K562 (cell line): ENCODE measurements at regions not wholly inside any gene's neighbourhood (a gene's known extent, or its start where the extent isn't known, plus 50 kb on each side); places are given as distances from the start of the nearest gene placed in this dataset.

ENCODE experiments used
- ATAC-seq: fragments of 200-7000 bp; cut with Tn5 transposase; 3 replicates; pipeline ENCODE4 v1.9.1; 2020; ENCODE audit warnings: moderate library complexity
- BruUV-seq: library from RNA; stranded (reverse); fragments of 400-500 nt; replicated peaks from 2 replicates; lab custom pipeline; 2021; lab: Mats Ljungman, UMichigan
- CTCF ChIA-PET: fragments of 300-600 bp; formaldehyde crosslinking; extraction: SDS; loops from one replicate; lab custom pipeline; 2021; ENCODE audit warnings: low intra/inter-chr PET ratio; lab: Yijun Ruan, JAX
- POLR2A ChIA-PET: fragments of 300-600, 350-650 bp; sonication (Branson Sonifier 250); formaldehyde crosslinking; extraction: SDS; loops from one replicate; lab custom pipeline; 2021; ENCODE audit warnings: antibody characterized with exemption, inconsistent platforms; lab: Yijun Ruan, JAX
- DNase-seq, 4 experiments: peaks; one replicate each; pipeline versions ENCODE4 v3.0.0 to v3.0.0-alpha.2; 2011 to 2018; ENCODE audit warnings: low spot score in 3 of 4, mixed read lengths in 3 of 4; ENCODE audit errors: extremely low read depth in 1 of 4
- FAIRE-seq: peaks from 2 replicates; lab custom pipeline; 2011; peaks lifted over from hg19 to GRCh38; lab: Jason Lieb, UNC
- H2AFZ ChIP-seq: 2 replicates; pipeline ENCODE4 v1.6.0; 2011; ENCODE audit warnings: low read depth, low read length, control low read depth, inconsistent platforms
- H3K27ac ChIP-seq: fragments of 200-600 bp; 3 replicates; pipeline ENCODE4 v1.8.0; 2011; ENCODE audit warnings: low read depth, mild to moderate bottlenecking, control low read depth, inconsistent platforms, low read length, moderate library complexity, mixed read lengths; ENCODE audit errors: extremely low read depth
- H3K27me3 ChIP-seq, 2 experiments: fragments of 300-600 bp in 1 of 2; 2 replicates in 1 of 2; 3 replicates in 1 of 2; pipeline versions ENCODE4 v1.6.0 to v1.8.0; 2011; ENCODE audit warnings: inconsistent platforms in 2 of 2, low read length in 2 of 2, mild to moderate bottlenecking in 1 of 2, mixed read lengths in 1 of 2, moderate library complexity in 1 of 2; ENCODE audit not compliant: control insufficient read depth in 2 of 2, insufficient read depth in 2 of 2
- H3K36me3 ChIP-seq: fragments of 300-600 bp; 3 replicates; pipeline ENCODE4 v1.8.0; 2011; ENCODE audit warnings: mild to moderate bottlenecking, low read length, inconsistent platforms; ENCODE audit not compliant: control insufficient read depth, insufficient read depth
- H3K4me1 ChIP-seq, 2 experiments: fragments of 200-600 bp in 1 of 2; replicated peaks in 1 of 2; 2 replicates in 1 of 2; 3 replicates in 1 of 2; pipeline versions ENCODE4 v1.5.1 to v1.8.0; 2011; ENCODE audit warnings: inconsistent platforms in 2 of 2, low read length in 2 of 2, mild to moderate bottlenecking in 1 of 2, mixed read lengths in 1 of 2, moderate library complexity in 1 of 2; ENCODE audit not compliant: control insufficient read depth in 2 of 2, insufficient read depth in 2 of 2
- H3K4me2 ChIP-seq: 2 replicates; pipeline ENCODE4 v1.6.1; 2011; ENCODE audit warnings: low read length, control low read depth, inconsistent platforms, mixed read lengths; ENCODE audit not compliant: insufficient read depth
- H3K4me3 ChIP-seq: fragments of 200-600 bp; sonication (generic), shearing (Covaris generic); 2 replicates; pipeline ENCODE4 v1.5.1; 2016; ENCODE audit warnings: control low read depth, inconsistent platforms
- H3K79me2 ChIP-seq: fragments of 200-600 bp; 3 replicates; pipeline ENCODE4 v1.8.0; 2011; ENCODE audit warnings: low read length, inconsistent platforms; ENCODE audit not compliant: control insufficient read depth, insufficient read depth
- H3K9ac ChIP-seq, 2 experiments: 2 replicates each; pipeline versions ENCODE4 v1.6.0 to v1.6.1; 2011; ENCODE audit warnings: low read depth in 2 of 2, low read length in 2 of 2, control low read depth in 1 of 2, inconsistent platforms in 1 of 2, mild to moderate bottlenecking in 1 of 2, mixed read lengths in 1 of 2; ENCODE audit not compliant: insufficient read depth in 1 of 2
- H3K9me1 ChIP-seq: one replicate; pipeline ENCODE4 v1.6.0; 2011; ENCODE audit warnings: inconsistent platforms, mild to moderate bottlenecking, low read length, moderate library complexity; ENCODE audit not compliant: control insufficient read depth, insufficient read depth
- H3K9me3 ChIP-seq: replicated peaks from 2 replicates; pipeline ENCODE4 v1.5.1; 2011; ENCODE audit warnings: low read depth, low read length, inconsistent platforms; ENCODE audit not compliant: control insufficient read depth, insufficient read depth
- H4K20me1 ChIP-seq: replicated peaks from 2 replicates; pipeline ENCODE4 v1.6.1; 2011; ENCODE audit warnings: low read length, inconsistent platforms, mixed read lengths; ENCODE audit not compliant: control insufficient read depth, insufficient read depth
- ATF2 ChIP-seq: sonication (generic); formaldehyde crosslinking; IDR thresholded peaks from 2 replicates; pipeline ENCODE4 v1.8.1; 2022; ENCODE audit warnings: missing genetic modification reagents
- CSDE1 ChIP-seq, 2 experiments: fragments of 450-650 bp; IDR thresholded peaks; 2 replicates each; pipeline ENCODE4 v1.6.1; 2016; ENCODE audit warnings: mild to moderate bottlenecking in 1 of 2
- ELK3 ChIP-seq: fragments of 450-650 bp; formaldehyde crosslinking; IDR thresholded peaks from 2 replicates; pipeline ENCODE4 v1.4.0; 2020; ENCODE audit warnings: mild to moderate bottlenecking
- TSHZ1 ChIP-seq: fragments of 250-450 bp; sonication (Bioruptor Pico); IDR thresholded peaks from 2 replicates; pipeline ENCODE4 v1.4.0; 2020; ENCODE audit warnings: mild to moderate bottlenecking, moderate library complexity
- ZNF134 ChIP-seq: fragments of 250-450 bp; sonication (Bioruptor Pico); conservative IDR thresholded peaks from 2 replicates; pipeline ENCODE4 v1.4.0; 2020
- WGBS: fragments of 100-300 bp; shearing (Covaris generic); methylation state at CpG from one replicate; pipeline ENCODE4 v1.1.6; 2016; ENCODE audit warnings: low coverage, mixed read lengths; ENCODE audit not compliant: insufficient coverage; ENCODE audit errors: missing lambda C conversion rate; 5-methylcytosine and 5-hydroxymethylcytosine counted together
- in situ Hi-C: fragments of 300-500 bp; cut with MboI; formaldehyde crosslinking; loops from 4 replicates; pipeline ENCODE4 v1.15.0; 2018; ENCODE audit warnings: inconsistent platforms, mixed read lengths
- intact Hi-C: fragments of 100-400 bp; cut with micrococcal nuclease; formaldehyde crosslinking; loops from 2 replicates; pipeline ENCODE4 v1.14.2; 2022

- WGBS, result 1% methylated on average over 5 of the region's 5 CpGs
- H2AFZ ChIP-seq, result no peak overlapping the region
- intact Hi-C loops, result no loop called here
- peaks cover 1% of the 10 kb centered on the region; the same call in 1 of the 2 replicates for H3K9me3 ChIP-seq
- FAIRE-seq, result no peak
- no peaks in the 10 kb centered on the region for H3K27me3 ChIP-seq
- H3K4me1 ChIP-seq, result no peaks in the 10 kb centered on the region
- H3K4me2 ChIP-seq, result no peak overlapping the region
- no peak for TF ChIP-seq ZNF134 (CRISPR knock-in tag)
- no peak for TF ChIP-seq CSDE1 (IDR thresholded peaks at IDR 0.05)
- TF ChIP-seq ELK3, result no peak
- no peak for TF ChIP-seq TSHZ1
- TF ChIP-seq ATF2, result no peak
- TF ChIP-seq, all 486 proteins: peak for 0
- in situ Hi-C loops, result no loop called here
- H4K20me1 ChIP-seq, result no peaks in the 10 kb centered on the region
- DNase-seq (no peak), ATAC-seq (no peak)
- H3K9me1 ChIP-seq, result no peaks in the 10 kb centered on the region
- no peak overlapping the region for H3K4me3 ChIP-seq
- no peaks in the 10 kb centered on the region for H3K36me3 ChIP-seq
- H3K27ac ChIP-seq, result no peak overlapping the region
- BruUV-seq, result no TSS peak
- CTCF ChIA-PET, result no interaction called here
- H3K9ac ChIP-seq, result no peak overlapping the region
- POLR2A ChIA-PET, result no interaction called here
- H3K79me2 ChIP-seq, result no peaks in the 10 kb centered on the region
These were observed 796.1 kb downstream of the DCDC2C start for GRCh38 chr2:4499316-4500030.
